HG02885 (cell line): ENCODE measurements at regions not wholly inside any gene's neighbourhood (a gene's known extent, or its start where the extent isn't known, plus 50 kb on each side); places are given as distances from the start of the nearest gene placed in this dataset.

Source experiments
- ATAC-seq: cut with Tn5 transposase; IDR thresholded peaks from one replicate; pipeline ENCODE4 v1.9.1; 2021; ENCODE audit warnings: mild to moderate bottlenecking; ENCODE audit not compliant: unreplicated experiment, poor library complexity

- no peak for ATAC-seq
Observed at GRCh38 chr11:15710580-15711275, 596.0 kb downstream of the INSC start.

DNA sequence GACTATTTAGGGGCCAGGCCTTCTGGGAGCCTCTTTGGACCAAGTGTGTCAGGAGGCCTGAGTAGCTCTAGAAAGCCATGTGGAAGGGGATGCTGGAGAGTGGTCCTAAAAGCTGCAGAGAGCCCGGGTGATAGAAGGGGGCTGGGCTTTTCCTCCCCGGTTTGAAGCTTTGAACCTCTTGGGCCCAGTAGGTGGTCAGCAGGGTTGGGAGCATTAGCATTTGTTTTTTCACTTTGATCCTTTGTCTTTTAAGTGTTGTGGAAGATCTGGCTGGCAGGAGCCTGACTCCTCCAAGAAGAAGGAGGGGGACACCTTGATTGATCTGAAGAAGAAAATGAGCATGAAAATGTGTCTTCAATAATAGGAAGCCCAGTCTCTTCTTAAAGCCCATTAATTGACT lies 596.6 kb downstream of the INSC start:
- ATAC-seq: no peak

DNA sequence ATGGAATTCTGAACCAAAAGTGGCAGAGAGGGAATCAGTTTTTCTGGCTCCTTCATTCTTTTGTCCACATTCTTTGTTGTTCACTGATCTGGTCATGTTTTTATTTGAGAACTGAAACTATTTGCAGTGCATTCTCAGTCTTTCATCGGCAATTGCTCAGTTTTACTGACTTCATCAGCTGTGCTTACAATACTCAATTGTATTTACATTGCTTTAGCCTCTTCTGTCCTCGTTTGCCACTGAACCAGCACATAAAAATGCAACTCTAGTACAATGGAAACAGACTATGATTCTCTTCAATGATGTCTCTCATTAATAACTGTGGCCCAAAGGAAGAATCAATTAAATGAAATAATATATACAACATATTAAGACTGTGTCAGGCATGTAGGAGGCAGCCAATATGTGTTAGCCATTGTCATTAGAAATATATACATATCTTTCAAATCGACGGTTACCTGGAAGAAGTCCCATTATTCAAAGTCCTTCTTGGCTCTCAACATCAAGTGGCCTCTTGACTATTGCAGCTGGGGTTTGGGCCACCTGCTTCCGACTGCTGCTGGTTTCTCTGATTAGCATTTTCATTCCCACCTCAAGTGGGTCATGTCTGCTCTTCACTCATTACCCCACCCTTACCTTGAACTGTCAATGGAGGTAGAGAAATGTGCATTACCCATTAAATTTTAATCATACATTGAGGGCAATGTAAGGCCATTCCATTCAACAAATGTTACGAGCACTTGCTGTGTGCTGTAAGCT lies 600.1 kb downstream of the INSC start:
- ATAC-seq: no peak

GRCh38 chr11:15716550-15716949 lies 601.8 kb downstream of the INSC start:
- ATAC-seq: no peak

GRCh38 chr11:15720460-15720859 lies 605.7 kb downstream of the INSC start:
- no peak for ATAC-seq

DNA sequence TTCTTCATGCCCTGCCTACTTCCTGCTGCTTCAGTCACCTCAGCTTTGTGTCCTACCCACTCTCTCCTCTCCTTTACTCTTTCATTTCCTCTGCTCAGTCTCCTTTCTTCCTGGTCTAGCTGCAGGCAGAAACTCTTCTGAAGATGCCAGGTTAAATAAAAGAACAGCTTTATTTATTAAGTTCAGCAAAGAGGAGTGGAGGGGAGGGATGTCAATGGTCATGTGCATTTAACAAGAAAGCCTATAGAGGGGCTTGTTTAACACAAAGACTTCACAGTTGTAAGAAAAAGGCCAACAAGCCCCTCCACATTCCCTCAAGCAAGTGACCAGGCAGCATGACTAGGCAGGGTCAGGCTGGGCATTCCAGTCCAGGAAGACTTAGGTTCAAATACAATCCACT lies 609.2 kb downstream of the INSC start:
- no peak for ATAC-seq

GRCh38 chr11:15724601-15725000 lies 609.9 kb downstream of the INSC start:
- no peak for ATAC-seq

- no peak for ATAC-seq
Observed at GRCh38 chr11:15725246-15725645, 610.5 kb downstream of the INSC start.

- ATAC-seq: no peak
Observed at GRCh38 chr11:15726221-15726746, 611.6 kb downstream of the INSC start.

- ATAC-seq: no peak
Observed at GRCh38 chr11:15726893-15727519, 612.3 kb downstream of the INSC start.

- no peak for ATAC-seq
Observed at GRCh38 chr11:15727520-15727914, 612.8 kb downstream of the INSC start.

- no peak for ATAC-seq
Observed at GRCh38 chr11:15728207-15728606, 613.5 kb downstream of the INSC start.

GRCh38 chr11:15730263-15730994 lies 615.7 kb downstream of the INSC start:
- ATAC-seq: no peak

- ATAC-seq: no peak
Observed at GRCh38 chr11:15730995-15731385, 616.3 kb downstream of the INSC start.

- ATAC-seq: no peak
Observed at GRCh38 chr11:15735706-15736105, 620.6 kb downstream of the SOX6 start.

- ATAC-seq: no peak
Observed at GRCh38 chr11:15737320-15737719, 619.0 kb downstream of the SOX6 start.

GRCh38 chr11:15738931-15739330 lies 617.4 kb downstream of the SOX6 start:
- ATAC-seq: no peak

- no peak for ATAC-seq
Observed at GRCh38 chr11:15742626-15743519, 613.5 kb downstream of the SOX6 start.

DNA sequence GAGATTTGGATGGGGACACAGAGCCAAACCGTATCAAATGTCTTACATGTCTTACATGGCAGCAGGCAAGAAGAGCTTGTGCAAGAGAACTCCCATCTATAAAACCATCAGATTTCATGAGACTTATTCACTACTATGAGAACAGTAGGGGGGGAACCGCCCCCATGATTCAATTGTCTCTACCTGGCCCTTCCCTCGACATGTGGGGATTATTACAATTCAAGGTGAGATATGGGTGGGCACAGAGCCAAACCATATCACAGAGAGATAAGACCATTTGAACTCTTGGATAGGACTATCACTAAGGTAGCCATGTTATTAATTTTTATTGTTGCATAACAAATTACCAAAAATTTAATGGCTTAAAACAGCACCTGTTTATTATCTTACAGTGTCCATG lies 611.7 kb downstream of the SOX6 start:
- ATAC-seq: no peak

DNA sequence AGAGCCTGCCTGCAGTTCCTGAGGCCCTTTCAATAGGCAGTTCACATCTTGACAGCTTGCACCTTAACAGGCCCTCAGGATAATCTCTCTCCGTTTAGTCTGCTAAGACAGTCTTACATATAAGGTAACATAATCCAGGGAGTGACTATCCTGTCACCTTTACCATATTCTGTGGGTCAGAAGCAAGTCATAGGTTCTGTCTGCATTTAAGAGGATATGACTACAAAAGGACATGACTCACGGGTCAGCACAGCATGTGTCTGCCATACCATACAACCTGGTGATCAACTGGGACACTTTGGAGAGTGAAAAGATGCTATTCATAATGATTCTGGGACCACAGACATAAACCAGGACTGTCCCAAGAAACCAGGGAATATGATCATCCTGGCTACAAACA lies 611.1 kb downstream of the SOX6 start:
- no peak for ATAC-seq
